ENCODE measurements at regions not wholly inside any gene's neighbourhood (a gene's known extent, or its start where the extent isn't known, plus 50 kb on each side); places are given as distances from the start of the nearest gene placed in this dataset.

DNA sequence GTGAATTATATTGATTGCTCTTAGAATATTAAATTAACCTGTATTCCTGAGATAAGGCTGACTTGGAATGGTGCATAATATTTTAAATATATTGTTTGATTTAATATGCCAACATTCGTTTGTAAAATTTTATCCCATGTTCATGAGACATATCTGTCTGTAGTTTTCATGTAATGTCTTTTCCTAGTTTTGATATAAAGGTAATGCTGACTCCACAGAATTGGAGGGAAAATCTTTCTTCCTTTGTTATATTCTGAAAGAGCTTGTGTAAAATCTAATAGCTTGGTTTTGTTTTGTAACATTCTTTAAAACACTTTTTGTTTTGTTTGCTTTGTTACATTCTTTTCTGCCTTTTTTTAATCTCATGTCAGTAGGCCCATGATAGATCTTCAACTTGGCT is 657.0 kb downstream of the DNAJB9 start:
- Mint-ChIP-seq H3K27me3 (no peaks in the 10 kb centered on the region), H3K4me1 (no peaks in the 10 kb centered on the region)
- POLR2A ChIA-PET, result no interaction called here

DNA sequence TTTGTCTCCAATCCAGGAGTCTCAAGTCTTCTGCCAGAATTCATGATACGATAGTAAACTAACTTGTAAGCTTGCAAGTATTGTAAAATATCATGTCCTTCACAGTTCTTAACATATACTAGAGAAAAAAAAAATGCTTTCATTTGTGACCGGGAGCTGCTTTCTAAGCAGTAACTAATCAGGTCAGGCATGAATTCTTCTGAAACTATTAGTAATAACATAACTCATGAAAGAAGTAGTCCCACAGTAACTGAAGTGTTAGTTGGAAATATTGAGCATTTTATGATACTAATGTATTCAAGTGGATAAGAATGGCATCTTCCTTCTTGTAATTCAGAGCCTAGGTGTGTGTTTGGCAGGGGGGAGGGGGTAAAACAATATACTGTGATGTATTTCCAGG is 665.6 kb downstream of the DNAJB9 start:
- ChIA-PET POLR2A (no interaction called here), CTCF (no interaction called here)
- Mint-ChIP-seq H3K4me1 (no peaks in the 10 kb centered on the region), H3K27me3 (no peaks in the 10 kb centered on the region), H3K4me3 (no peak overlapping the region), H3K27ac (no peak overlapping the region), H3K9me3 (peaks cover 2% of the 10 kb centered on the region), H3K36me3 (ENCODE audit: low read depth) (no peaks in the 10 kb centered on the region)
- TF ChIP-seq, protein P1, sequence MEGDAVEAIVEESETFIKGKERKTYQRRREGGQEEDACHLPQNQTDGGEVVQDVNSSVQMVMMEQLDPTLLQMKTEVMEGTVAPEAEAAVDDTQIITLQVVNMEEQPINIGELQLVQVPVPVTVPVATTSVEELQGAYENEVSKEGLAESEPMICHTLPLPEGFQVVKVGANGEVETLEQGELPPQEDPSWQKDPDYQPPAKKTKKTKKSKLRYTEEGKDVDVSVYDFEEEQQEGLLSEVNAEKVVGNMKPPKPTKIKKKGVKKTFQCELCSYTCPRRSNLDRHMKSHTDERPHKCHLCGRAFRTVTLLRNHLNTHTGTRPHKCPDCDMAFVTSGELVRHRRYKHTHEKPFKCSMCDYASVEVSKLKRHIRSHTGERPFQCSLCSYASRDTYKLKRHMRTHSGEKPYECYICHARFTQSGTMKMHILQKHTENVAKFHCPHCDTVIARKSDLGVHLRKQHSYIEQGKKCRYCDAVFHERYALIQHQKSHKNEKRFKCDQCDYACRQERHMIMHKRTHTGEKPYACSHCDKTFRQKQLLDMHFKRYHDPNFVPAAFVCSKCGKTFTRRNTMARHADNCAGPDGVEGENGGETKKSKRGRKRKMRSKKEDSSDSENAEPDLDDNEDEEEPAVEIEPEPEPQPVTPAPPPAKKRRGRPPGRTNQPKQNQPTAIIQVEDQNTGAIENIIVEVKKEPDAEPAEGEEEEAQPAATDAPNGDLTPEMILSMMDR (IDR thresholded peaks at IDR 0.05), result no peak
- no peak for ATAC-seq (ENCODE audit: low read depth)
- no peak for DNase-seq
- intact Hi-C loops (cut with micrococcal nuclease), result no loop called here

More for the DNA sequence above, 657.0 kb downstream of the DNAJB9 start:
- ATAC-seq (ENCODE audit: low read depth) (no peak), DNase-seq (no peak)
- Mint-ChIP-seq H3K27ac (no peak overlapping the region), H3K4me3 (no peak overlapping the region), H3K36me3 (ENCODE audit: low read depth) (no peaks in the 10 kb centered on the region), H3K9me3 (peaks cover 1% of the 10 kb centered on the region)
- intact Hi-C loops (cut with micrococcal nuclease), result no loop called here
- CTCF ChIA-PET, result no interaction called here
- TF ChIP-seq, protein P1 (IDR thresholded peaks at IDR 0.05), result no peak

DNA sequence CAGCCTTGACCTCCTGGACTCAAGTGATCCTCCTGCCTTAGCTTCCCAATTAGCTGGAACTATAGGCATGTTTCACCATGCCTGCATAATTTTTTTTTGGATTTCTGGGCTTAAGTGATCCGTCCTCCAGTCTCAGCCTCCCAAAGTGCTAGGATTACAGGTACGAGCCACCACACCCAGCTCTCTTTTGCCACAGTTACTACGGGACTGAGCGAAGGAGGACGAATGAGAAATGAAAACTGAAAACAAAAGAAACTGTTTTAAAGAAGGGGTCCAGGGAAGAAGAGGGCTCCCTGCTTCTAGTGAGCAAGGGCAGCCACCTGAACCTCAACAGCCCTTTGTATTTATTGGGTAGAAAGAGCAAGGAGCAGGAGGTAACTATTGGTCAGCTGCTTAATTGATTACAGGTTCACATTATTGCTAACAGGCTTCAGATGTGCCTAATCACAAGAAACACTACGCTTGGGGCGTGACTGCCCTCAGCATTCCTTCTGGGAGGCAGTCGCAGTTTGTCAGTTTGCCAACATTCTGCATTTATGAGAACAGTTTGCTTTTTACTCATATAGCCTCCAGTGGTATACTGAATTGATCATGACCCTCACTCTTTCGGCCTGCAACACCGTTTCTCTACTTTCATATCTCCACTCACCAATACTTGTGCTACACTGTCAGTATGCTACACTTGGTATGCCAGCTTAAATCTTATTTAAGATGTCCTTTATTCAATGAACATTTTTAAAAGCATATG is 676.8 kb downstream of the DNAJB9 start:
- ATAC-seq (ENCODE audit: low read depth) (no peak), DNase-seq (no peak)
- no peaks in the 10 kb centered on the region for H3K36me3 Mint-ChIP-seq (ENCODE audit: low read depth)
- H3K4me3 Mint-ChIP-seq, result no peak overlapping the region
- intact Hi-C loops (cut with micrococcal nuclease), result no loop called here
- no peaks in the 10 kb centered on the region for H3K9me3 Mint-ChIP-seq
- no peak overlapping the region for H3K27ac Mint-ChIP-seq
- POLR2A ChIA-PET, result no interaction called here
- no peaks in the 10 kb centered on the region for H3K4me1 Mint-ChIP-seq
- no peaks in the 10 kb centered on the region for H3K27me3 Mint-ChIP-seq
- TF ChIP-seq, protein P1 (IDR thresholded peaks at IDR 0.05), result no peak
- CTCF ChIA-PET, result no interaction called here

DNA sequence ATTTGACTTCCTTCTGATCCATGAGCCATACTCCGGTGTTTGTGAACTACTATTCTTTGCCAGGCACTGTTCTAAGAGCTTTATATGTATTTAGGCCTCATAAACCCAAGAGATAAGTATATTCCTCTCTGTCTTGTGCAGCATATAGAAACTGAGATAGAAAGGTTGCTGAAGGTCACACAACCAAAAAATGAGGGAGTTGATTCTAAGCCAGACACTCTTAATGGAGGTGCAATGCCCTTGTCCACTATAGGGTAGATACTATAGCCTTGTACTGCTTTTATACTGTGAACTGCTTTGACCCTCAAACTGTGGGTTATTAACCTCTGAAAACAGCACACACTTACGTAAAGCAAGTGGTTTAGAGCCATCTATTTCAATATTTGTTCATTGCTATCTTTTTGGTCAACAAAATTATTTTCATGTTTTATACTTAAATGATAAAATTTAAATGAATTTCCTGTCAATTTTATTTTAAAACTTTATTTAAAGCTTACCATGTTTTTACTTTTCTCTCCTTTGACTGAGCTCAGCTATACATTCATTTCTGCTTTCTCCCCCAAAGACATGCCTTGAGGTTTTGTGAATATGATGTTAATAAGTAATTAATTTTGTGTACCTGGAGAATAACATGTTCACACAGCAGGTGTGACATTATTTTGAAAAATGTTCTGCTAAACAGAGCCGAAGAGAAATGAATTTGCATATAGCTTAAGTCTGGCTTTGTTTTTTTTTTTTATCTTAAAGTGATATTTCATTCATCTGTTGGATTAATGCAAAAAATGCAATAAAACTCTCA is 687.3 kb downstream of the DNAJB9 start:
- no peaks in the 10 kb centered on the region for H3K4me1 Mint-ChIP-seq
- ChIA-PET CTCF (no interaction called here), POLR2A (no interaction called here)
- no peak overlapping the region for H3K27ac Mint-ChIP-seq
- no peaks in the 10 kb centered on the region for H3K27me3 Mint-ChIP-seq
- DNase-seq, result no peak
- intact Hi-C loops (cut with micrococcal nuclease), result no loop called here
- TF ChIP-seq, protein P1 (IDR thresholded peaks at IDR 0.05), result no peak
- no peak overlapping the region for H3K4me3 Mint-ChIP-seq
- no peak for ATAC-seq (ENCODE audit: low read depth)
- H3K9me3 Mint-ChIP-seq, result no peaks in the 10 kb centered on the region
- no peaks in the 10 kb centered on the region for H3K36me3 Mint-ChIP-seq (ENCODE audit: low read depth)

DNA sequence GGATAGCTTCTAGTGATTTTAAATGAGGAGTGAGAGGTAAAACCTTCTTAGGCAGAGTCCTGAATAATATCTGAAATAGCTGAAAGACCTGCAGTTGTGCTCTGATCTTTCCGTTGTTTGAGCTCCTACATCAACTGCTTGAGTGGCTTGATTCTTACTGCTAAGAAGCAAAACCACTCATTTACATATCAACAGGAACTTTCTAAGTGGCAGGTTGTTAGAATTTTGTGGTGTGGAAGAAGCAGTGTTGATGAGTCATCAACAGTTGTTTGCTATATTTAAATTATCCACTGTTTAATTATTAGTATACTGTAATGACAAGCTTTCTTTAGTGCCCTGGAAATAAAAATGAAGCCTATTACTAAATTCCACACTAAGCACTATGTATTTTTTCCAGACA is 689.5 kb downstream of the DNAJB9 start:
- H3K27me3 Mint-ChIP-seq, result no peaks in the 10 kb centered on the region
- TF ChIP-seq, protein P1 (IDR thresholded peaks at IDR 0.05), result no peak
- peaks cover 2% of the 10 kb centered on the region for H3K9me3 Mint-ChIP-seq
- no peak overlapping the region for H3K4me3 Mint-ChIP-seq
- H3K36me3 Mint-ChIP-seq (ENCODE audit: low read depth), result no peaks in the 10 kb centered on the region
- ATAC-seq (ENCODE audit: low read depth), result no peak
- H3K4me1 Mint-ChIP-seq, result no peaks in the 10 kb centered on the region
- POLR2A ChIA-PET, result no interaction called here
- intact Hi-C loops (cut with micrococcal nuclease), result no loop called here
- DNase-seq, result no peak
- CTCF ChIA-PET, result no interaction called here
- H3K27ac Mint-ChIP-seq, result no peak overlapping the region
